ENCODE measurements at regions not wholly inside any gene's neighbourhood (a gene's known extent, or its start where the extent isn't known, plus 50 kb on each side); places are given as distances from the start of the nearest gene placed in this dataset.

DNA sequence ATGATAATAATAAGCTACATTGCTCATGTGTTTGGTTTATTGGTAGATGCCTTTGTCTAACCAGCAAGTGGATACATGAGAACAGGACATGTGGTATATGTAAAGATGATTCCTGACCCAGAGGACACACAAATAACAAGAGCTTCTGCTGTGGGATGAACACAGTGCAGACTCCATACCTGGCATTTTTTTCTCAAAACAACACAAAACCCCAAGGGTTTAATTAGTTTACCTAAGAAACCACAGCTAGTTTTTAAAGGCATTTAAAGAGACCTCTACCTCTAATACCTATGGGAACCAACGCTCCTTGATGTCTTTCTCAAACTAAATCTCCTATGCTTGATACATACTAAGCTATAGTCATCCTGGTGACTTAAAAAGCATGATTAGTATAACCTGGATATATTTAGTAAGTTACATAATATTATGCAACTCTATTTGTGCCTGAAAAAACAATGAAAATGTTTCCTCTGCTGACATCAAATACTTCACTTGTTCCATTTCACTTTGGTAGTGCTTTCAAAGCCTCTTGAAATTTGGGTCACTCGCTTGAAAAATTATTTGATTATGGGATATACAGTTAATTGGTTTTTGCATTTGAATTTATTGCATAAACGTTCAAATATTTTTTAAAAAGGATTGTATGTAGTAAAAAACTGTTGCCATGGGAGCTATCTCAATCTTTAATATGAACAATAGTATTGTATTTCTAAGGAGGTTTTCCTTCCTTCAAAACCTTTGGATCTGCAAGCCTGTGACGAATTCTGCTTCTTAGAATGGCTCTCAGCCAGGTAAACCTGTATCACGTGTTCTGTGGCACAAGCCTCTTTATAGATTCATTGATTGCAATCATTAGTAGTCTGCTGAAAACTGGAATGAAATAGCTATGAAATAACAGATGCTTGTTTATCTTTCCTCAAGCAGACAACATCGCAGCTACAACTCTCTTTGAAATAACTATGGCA is 233.0 kb upstream of the KCNMB2 start:
- no peaks in the 10 kb centered on the region for H3K9me3 ChIP-seq (ENCODE audit: control insufficient read depth in 2 of 2, low read length in 2 of 2)
- H3K4me1 ChIP-seq (ENCODE audit: control insufficient read depth in 2 of 2, insufficient read depth in 2 of 2, low read length in 2 of 2), result no peaks in the 10 kb centered on the region

DNA sequence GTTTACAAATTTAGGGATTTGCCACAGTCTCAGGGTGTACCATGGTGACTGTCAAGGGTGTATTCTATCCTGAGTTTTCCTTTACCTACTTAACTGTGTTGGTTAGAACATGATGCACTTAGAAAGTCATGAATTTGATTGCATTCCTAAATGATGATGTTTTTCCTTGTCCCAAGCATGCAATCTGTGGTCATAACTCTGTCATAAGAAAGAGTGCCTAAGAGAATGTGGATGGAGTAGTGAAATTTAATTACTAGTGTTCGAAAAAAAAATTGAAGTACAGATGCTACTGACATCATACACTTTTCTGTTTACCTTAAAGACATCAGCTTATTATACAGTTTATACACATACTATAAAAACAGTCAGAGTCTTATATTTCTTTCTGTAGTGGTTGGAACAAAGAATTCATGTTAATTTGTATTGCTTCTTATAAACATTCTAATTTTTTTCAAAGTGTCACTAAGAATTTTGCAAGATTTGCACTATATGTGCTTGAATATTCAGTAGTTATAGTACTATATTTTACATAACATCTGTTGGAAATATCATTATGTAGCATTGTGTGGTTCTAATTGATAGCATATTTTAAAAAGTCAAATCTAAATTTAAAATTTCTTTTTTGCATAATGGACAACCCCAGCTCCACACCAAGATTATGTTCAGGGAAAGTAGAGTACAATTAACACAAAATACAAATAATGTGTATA is 231.3 kb upstream of the KCNMB2 start:
- Histone ChIP-seq H3K4me1 (ENCODE audit: control insufficient read depth in 2 of 2, insufficient read depth in 2 of 2, low read length in 2 of 2) (no peaks in the 10 kb centered on the region), H3K36me3 (ENCODE audit: control insufficient read depth in 2 of 2, insufficient read depth in 2 of 2, low read length in 2 of 2) (no peaks in the 10 kb centered on the region), H3K9me3 (ENCODE audit: control insufficient read depth in 2 of 2, low read length in 2 of 2) (no peaks in the 10 kb centered on the region)

More for the DNA sequence above, 233.0 kb upstream of the KCNMB2 start:
- no peak overlapping the region for H3K27ac ChIP-seq (ENCODE audit: low read depth in 2 of 2, low read length in 2 of 2)
- H3K27me3 ChIP-seq (ENCODE audit: control insufficient read depth in 2 of 2, insufficient read depth in 2 of 2, low read length in 2 of 2), result no peaks in the 10 kb centered on the region
- H3K4me3 ChIP-seq (ENCODE audit: low read length in 2 of 2), result no peak overlapping the region
- H3K36me3 ChIP-seq (ENCODE audit: control insufficient read depth in 2 of 2, insufficient read depth in 2 of 2, low read length in 2 of 2), result no peaks in the 10 kb centered on the region
- no peak overlapping the region for H3K9ac ChIP-seq (ENCODE audit: low read depth in 1 of 2, low read length in 2 of 2)

DNA sequence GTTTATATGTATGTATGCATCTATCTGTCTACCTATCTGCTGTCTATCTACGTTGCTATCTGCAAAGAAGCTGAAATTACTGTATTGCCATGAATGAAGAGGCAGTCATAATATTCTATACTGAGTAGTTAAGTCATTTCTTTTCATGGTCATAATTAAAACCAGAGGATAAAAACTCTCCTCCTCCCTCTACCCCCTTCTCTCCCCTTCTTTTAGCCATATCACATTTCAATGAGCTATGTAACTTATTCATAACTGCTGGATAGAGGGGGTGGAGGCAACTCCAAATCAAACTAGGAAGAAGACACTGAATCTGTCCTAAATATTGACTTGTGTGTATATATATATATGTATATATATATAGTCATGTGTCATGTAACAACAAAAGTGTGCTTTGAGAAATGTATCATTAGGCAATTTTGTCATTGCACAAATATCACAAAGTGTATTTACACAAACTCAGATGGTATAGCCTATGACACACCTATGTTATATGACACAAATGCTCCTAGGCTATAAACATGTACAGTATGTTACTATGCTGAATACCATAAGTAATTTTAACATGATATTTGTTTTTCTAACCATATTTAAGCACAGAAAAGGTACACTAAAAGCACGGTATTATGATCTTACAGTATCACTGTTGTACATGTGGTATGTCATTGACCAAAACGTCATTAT is 229.7 kb upstream of the KCNMB2 start:
- H3K9me3 ChIP-seq (ENCODE audit: control insufficient read depth in 2 of 2, low read length in 2 of 2), result no peaks in the 10 kb centered on the region
- H3K27me3 ChIP-seq (ENCODE audit: control insufficient read depth in 2 of 2, insufficient read depth in 2 of 2, low read length in 2 of 2), result no peaks in the 10 kb centered on the region
- H3K4me3 ChIP-seq (ENCODE audit: low read length in 2 of 2), result no peak overlapping the region
- no peak overlapping the region for H3K27ac ChIP-seq (ENCODE audit: low read depth in 2 of 2, low read length in 2 of 2)
- H3K36me3 ChIP-seq (ENCODE audit: control insufficient read depth in 2 of 2, insufficient read depth in 2 of 2, low read length in 2 of 2), result no peaks in the 10 kb centered on the region
- H3K9ac ChIP-seq (ENCODE audit: low read depth in 1 of 2, low read length in 2 of 2), result no peak overlapping the region
- no peaks in the 10 kb centered on the region for H3K4me1 ChIP-seq (ENCODE audit: control insufficient read depth in 2 of 2, insufficient read depth in 2 of 2, low read length in 2 of 2)

More for the DNA sequence above, 231.3 kb upstream of the KCNMB2 start:
- no peak overlapping the region for H3K4me3 ChIP-seq (ENCODE audit: low read length in 2 of 2)
- no peak overlapping the region for H3K9ac ChIP-seq (ENCODE audit: low read depth in 1 of 2, low read length in 2 of 2)
- no peak overlapping the region for H3K27ac ChIP-seq (ENCODE audit: low read depth in 2 of 2, low read length in 2 of 2)
- H3K27me3 ChIP-seq (ENCODE audit: control insufficient read depth in 2 of 2, insufficient read depth in 2 of 2, low read length in 2 of 2), result no peaks in the 10 kb centered on the region

DNA sequence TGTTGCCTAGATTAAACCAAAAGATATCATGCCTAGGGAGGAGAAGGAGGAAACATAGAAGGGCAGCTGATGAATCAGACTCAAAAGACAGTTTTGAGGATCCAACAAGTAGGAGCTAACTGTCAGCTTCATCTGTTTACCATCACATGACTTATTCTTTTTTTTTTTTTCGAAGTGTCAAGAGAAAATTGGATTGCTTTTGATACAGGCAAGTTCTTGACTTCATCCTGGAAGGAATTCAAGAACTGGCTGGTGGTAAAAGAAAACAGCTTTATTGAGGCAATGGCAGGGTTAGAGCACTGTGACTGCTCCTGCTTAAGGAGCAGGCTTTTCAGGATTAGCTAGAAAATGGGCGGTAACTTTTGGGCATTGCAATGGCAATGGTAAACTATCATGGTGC is 227.5 kb upstream of the KCNMB2 start:
- Histone ChIP-seq H3K36me3 (ENCODE audit: control insufficient read depth in 2 of 2, insufficient read depth in 2 of 2, low read length in 2 of 2) (no peaks in the 10 kb centered on the region), H3K27ac (ENCODE audit: low read depth in 2 of 2, low read length in 2 of 2) (no peak overlapping the region), H3K27me3 (ENCODE audit: control insufficient read depth in 2 of 2, insufficient read depth in 2 of 2, low read length in 2 of 2) (no peaks in the 10 kb centered on the region), H3K9me3 (ENCODE audit: control insufficient read depth in 2 of 2, low read length in 2 of 2) (no peaks in the 10 kb centered on the region), H3K4me3 (ENCODE audit: low read length in 2 of 2) (no peak overlapping the region), H3K4me1 (ENCODE audit: control insufficient read depth in 2 of 2, insufficient read depth in 2 of 2, low read length in 2 of 2) (no peaks in the 10 kb centered on the region), H3K9ac (ENCODE audit: low read depth in 1 of 2, low read length in 2 of 2) (no peak overlapping the region)

GRCh38 chr3:178310949-178311348 is 225.3 kb upstream of the KCNMB2 start:
- Histone ChIP-seq H3K36me3 (ENCODE audit: control insufficient read depth in 2 of 2, insufficient read depth in 2 of 2, low read length in 2 of 2) (no peaks in the 10 kb centered on the region), H3K27ac (ENCODE audit: low read depth in 2 of 2, low read length in 2 of 2) (no peak overlapping the region), H3K9ac (ENCODE audit: low read depth in 1 of 2, low read length in 2 of 2) (no peak overlapping the region), H3K9me3 (ENCODE audit: control insufficient read depth in 2 of 2, low read length in 2 of 2) (no peaks in the 10 kb centered on the region), H3K4me1 (ENCODE audit: control insufficient read depth in 2 of 2, insufficient read depth in 2 of 2, low read length in 2 of 2) (no peaks in the 10 kb centered on the region), H3K27me3 (ENCODE audit: control insufficient read depth in 2 of 2, insufficient read depth in 2 of 2, low read length in 2 of 2) (no peaks in the 10 kb centered on the region), H3K4me3 (ENCODE audit: low read length in 2 of 2) (no peak overlapping the region)

DNA sequence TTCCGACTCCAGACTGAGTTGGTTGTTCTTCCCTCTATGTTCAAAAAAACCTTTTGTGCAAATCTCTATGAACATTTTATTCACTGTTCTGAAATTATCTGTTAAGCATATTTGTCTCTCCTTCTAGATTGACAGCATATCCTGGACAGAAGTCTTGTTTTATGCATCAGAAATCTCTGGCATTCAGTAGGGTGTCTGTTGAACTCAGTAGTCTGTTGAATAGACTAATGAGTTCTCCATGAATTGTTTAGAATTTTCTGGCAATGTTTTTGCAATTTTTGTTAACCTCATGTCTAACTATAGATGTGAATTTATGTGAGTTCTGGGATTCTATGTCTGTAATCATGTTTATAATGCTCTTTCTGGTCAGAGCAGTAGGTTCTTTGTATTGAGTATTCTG is 222.5 kb upstream of the KCNMB2 start:
- Histone ChIP-seq H3K9me3 (ENCODE audit: control insufficient read depth in 2 of 2, low read length in 2 of 2) (no peaks in the 10 kb centered on the region), H3K27ac (ENCODE audit: low read depth in 2 of 2, low read length in 2 of 2) (no peak overlapping the region), H3K4me1 (ENCODE audit: control insufficient read depth in 2 of 2, insufficient read depth in 2 of 2, low read length in 2 of 2) (no peaks in the 10 kb centered on the region), H3K4me3 (ENCODE audit: low read length in 2 of 2) (no peak overlapping the region), H3K36me3 (ENCODE audit: control insufficient read depth in 2 of 2, insufficient read depth in 2 of 2, low read length in 2 of 2) (no peaks in the 10 kb centered on the region), H3K27me3 (ENCODE audit: control insufficient read depth in 2 of 2, insufficient read depth in 2 of 2, low read length in 2 of 2) (no peaks in the 10 kb centered on the region), H3K9ac (ENCODE audit: low read depth in 1 of 2, low read length in 2 of 2) (no peak overlapping the region)

- H3K4me3 ChIP-seq (ENCODE audit: low read length in 2 of 2), result no peak overlapping the region
- no peak overlapping the region for H3K27ac ChIP-seq (ENCODE audit: low read depth in 2 of 2, low read length in 2 of 2)
- no peaks in the 10 kb centered on the region for H3K36me3 ChIP-seq (ENCODE audit: control insufficient read depth in 2 of 2, insufficient read depth in 2 of 2, low read length in 2 of 2)
- H3K9me3 ChIP-seq (ENCODE audit: control insufficient read depth in 2 of 2, low read length in 2 of 2), result no peaks in the 10 kb centered on the region
- H3K27me3 ChIP-seq (ENCODE audit: control insufficient read depth in 2 of 2, insufficient read depth in 2 of 2, low read length in 2 of 2), result no peaks in the 10 kb centered on the region
- H3K4me1 ChIP-seq (ENCODE audit: control insufficient read depth in 2 of 2, insufficient read depth in 2 of 2, low read length in 2 of 2), result peaks cover 0 to 4% of the 10 kb centered on the region in 2 donors
- no peak overlapping the region for H3K9ac ChIP-seq (ENCODE audit: low read depth in 1 of 2, low read length in 2 of 2)
Observed at GRCh38 chr3:178318340-178318739, 217.9 kb upstream of the KCNMB2 start.

GRCh38 chr3:178318941-178319816 is 217.1 kb upstream of the KCNMB2 start:
- no peaks in the 10 kb centered on the region for H3K27me3 ChIP-seq (ENCODE audit: control insufficient read depth in 2 of 2, insufficient read depth in 2 of 2, low read length in 2 of 2)
- no peak overlapping the region for H3K27ac ChIP-seq (ENCODE audit: low read depth in 2 of 2, low read length in 2 of 2)
- no peaks in the 10 kb centered on the region for H3K36me3 ChIP-seq (ENCODE audit: control insufficient read depth in 2 of 2, insufficient read depth in 2 of 2, low read length in 2 of 2)
- no peaks in the 10 kb centered on the region for H3K9me3 ChIP-seq (ENCODE audit: control insufficient read depth in 2 of 2, low read length in 2 of 2)
- H3K4me3 ChIP-seq (ENCODE audit: low read length in 2 of 2), result no peak overlapping the region
- no peak overlapping the region for H3K9ac ChIP-seq (ENCODE audit: low read depth in 1 of 2, low read length in 2 of 2)
- H3K4me1 ChIP-seq (ENCODE audit: control insufficient read depth in 2 of 2, insufficient read depth in 2 of 2, low read length in 2 of 2), result peaks cover 0 to 4% of the 10 kb centered on the region in 2 donors

DNA sequence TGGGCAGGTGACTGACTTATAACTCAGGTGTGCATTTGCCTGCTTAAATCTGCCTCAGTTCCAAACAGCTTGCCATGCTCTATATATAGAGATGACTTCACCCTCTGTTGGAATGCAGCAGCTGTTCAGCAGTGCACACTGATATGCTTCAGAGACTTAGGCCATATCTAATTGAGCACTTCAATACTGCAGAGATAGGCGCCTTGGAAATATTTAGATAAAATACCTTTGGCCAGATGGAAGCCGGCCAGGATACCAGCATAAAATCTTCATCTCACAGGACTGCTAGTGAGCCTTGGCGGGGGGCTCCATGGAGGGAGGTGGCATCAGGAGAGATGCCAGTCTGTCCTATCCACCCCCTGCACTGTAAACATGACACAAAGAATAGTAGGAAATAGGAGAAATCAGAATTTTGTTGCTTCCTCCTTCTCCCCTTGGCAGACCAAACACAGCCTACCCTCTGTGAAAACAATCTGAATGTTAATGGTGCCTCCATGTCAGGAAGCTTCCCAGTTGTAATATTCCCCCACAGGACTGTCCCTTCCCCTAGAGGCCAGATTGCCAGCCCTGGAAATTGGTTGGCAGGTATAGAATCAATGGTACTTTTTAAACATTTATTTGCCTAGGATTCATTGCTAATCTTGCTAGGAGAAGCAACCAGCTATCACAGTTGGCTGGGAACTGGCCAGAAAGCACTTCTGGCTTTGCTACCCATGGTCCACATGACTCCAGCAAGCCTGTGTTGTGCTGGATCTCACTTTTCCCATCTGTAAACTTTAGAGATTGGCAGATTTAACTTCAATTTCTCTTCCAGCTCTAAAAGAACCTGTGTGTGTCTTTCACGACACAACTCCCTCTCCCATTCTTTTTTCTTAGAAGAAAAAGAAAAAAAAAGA is 215.5 kb upstream of the KCNMB2 start:
- Histone ChIP-seq H3K27me3 (ENCODE audit: control insufficient read depth in 2 of 2, insufficient read depth in 2 of 2, low read length in 2 of 2) (no peaks in the 10 kb centered on the region), H3K9me3 (ENCODE audit: control insufficient read depth in 2 of 2, low read length in 2 of 2) (no peaks in the 10 kb centered on the region), H3K27ac (ENCODE audit: low read depth in 2 of 2, low read length in 2 of 2) (no peak overlapping the region), H3K4me1 (ENCODE audit: control insufficient read depth in 2 of 2, insufficient read depth in 2 of 2, low read length in 2 of 2) (peaks cover 0 to 4% of the 10 kb centered on the region in 2 donors), H3K4me3 (ENCODE audit: low read length in 2 of 2) (no peak overlapping the region), H3K36me3 (ENCODE audit: control insufficient read depth in 2 of 2, insufficient read depth in 2 of 2, low read length in 2 of 2) (no peaks in the 10 kb centered on the region), H3K9ac (ENCODE audit: low read depth in 1 of 2, low read length in 2 of 2) (no peak overlapping the region)
